Astrocyte of the spinal cord (primary cell): ENCODE measurements at regions not wholly inside any gene's neighbourhood (a gene's known extent, or its start where the extent isn't known, plus 50 kb on each side); places are given as distances from the start of the nearest gene placed in this dataset.
A peak's percentile ranks its signal among the peaks of the same experiment; 100 is the strongest.
"Not testable (repeated sequence)": the region's sequence is repeated elsewhere in the genome, so short reads cannot be mapped to it uniquely, and the experiment has no call there.

ENCODE experiments used
- DNase-seq: peaks from one replicate; pipeline ENCODE4 v3.0.0; 2011; ENCODE audit warnings: low read depth, low spot score
- H3K4me3 ChIP-seq: 2 replicates; pipeline ENCODE4 v1.5.1; 2011; ENCODE audit warnings: low read depth, mild to moderate bottlenecking, low read length, moderate library complexity
- CTCF ChIP-seq: IDR thresholded peaks from 2 replicates; pipeline ENCODE4 v1.5.1; 2012; ENCODE audit warnings: low read depth, mild to moderate bottlenecking, low read length, inconsistent platforms
- in situ Hi-C: cut with HindIII; loops from 2 replicates; pipeline ENCODE4 v1.10.0; 2017; ENCODE audit warnings: low sequenced_read_pairs

DNA sequence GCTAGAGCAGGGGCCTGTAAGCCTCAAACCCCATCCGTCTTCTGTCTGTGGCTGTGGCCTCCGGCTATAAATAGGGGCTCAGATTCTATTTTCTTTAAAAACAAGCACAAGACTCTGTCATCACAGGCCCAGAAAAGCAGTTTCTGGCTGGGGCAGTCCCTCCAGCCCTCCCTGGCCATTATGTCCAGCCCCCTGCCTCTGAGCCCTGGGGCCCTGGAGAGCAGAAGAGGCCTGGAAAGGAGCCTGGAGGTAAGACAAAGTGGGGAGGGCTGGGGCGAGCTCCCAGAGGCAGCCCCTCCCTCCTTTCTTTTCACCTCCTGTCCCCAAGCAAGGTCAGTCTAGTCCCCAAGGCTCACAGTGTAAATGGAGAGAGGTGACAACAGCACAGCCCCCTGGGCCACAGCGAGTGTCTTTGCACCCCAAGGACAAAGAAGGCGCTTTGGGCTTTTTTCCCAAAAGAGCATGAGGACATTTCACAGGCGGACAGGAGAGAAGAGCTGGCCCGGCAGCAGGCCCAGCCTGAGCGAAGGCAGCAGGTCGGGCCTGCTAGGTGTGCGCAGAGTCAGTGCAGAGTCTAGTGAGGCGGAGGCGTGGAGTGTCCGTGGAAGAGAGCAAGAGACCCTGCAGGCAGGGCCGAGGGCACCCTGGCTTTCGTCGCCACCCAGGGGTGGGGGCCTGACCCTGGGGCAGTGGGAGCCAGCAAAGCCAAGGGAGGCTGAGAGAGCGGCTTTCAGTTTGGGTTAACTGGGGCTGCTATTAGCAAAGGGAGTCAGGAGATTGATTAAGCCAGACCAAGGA lies 188.3 kb downstream of the TBC1D2B start:
- in situ Hi-C loops, result no loop called here
- peak; percentile 29 for DNase-seq
- no peak for TF ChIP-seq CTCF
- H3K4me3 ChIP-seq, result no peak overlapping the region

- in situ Hi-C loops, H3K4me3 ChIP-seq, DNase-seq: not testable (repeated sequence)
Measured at GRCh38 chr15:77887563-77888429, 189.7 kb downstream of the TBC1D2B start.

GRCh38 chr15:77886805-77887448 lies 190.6 kb downstream of the TBC1D2B start:
- no peak for TF ChIP-seq CTCF
- in situ Hi-C loops, result no loop called here
- H3K4me3 ChIP-seq, result no peak overlapping the region
- no peak for DNase-seq

GRCh38 chr15:77885877-77886500 lies 191.5 kb downstream of the TBC1D2B start:
- in situ Hi-C loops, H3K4me3 ChIP-seq, DNase-seq: not testable (repeated sequence)

DNA sequence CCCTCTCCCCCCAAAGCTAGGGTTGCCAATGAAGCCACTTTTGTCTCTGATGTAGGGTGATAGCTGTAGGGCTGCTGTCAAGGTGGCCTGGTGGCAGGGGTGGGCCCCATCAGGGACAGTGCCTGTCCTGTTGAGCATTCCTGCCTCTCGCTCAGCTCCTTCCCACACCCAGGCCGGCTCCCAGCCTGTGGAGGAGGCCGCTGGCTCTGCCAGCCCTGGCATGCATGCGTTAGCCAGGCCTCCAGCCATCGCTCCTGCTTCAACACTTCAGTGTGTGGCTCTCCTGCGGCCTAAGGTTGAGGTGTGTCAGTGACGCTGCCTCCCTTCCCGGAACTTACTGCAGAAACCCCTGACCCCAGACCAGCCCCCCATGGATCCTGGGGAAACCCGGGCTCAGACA lies 194.5 kb downstream of the TBC1D2B start:
- in situ Hi-C loops, DNase-seq, H3K4me3 ChIP-seq: not testable (repeated sequence)

DNA sequence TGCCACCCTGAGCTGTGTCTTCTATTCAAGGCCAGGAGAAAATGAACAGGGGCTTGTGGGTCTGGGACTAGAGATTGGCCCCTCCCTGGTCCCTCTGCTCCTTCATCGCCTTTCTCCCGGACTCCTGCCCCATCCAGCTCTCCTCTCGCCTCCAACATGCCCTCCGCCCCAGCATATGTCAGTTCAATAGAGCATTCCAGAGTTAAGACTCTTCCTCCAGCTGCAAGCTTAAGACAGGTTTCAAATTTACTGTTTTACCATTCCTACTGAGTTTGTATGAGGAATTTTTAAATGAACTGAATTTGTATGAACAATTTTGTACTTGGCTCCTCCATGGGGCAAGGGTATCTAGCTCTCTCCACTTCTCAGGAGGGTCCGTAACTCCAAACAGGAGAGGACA lies 195.6 kb downstream of the TBC1D2B start:
- H3K4me3 ChIP-seq, result no peak overlapping the region
- TF ChIP-seq CTCF, result no peak
- in situ Hi-C loops, result no loop called here
- DNase-seq, result no peak

- in situ Hi-C loops, DNase-seq, H3K4me3 ChIP-seq: not testable (repeated sequence)
Measured at GRCh38 chr15:77881535-77881934, 196.0 kb downstream of the TBC1D2B start.

DNA sequence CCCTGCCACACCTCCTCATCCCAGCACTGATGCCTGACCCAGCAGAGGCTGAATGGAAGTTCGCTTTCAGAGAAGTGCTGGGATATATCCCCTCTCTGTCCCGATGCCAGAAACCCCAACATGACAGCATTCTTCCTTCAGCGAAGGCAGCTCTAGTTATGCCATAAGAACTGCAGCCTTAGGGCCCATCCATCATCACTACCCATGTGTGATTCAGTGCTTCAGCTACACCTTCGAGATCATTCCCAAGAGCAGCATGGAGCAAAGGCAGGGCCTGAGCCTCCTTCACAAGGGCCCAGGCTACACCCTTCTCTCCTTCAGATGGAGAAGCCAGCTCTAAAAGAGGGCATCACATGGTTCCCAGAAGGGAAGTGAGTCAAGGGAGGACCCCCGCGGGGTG lies 198.0 kb downstream of the TBC1D2B start:
- in situ Hi-C loops, H3K4me3 ChIP-seq, DNase-seq: not testable (repeated sequence)
